ENCODE measurements at regions not wholly inside any gene's neighbourhood (a gene's known extent, or its start where the extent isn't known, plus 50 kb on each side); places are given as distances from the start of the nearest gene placed in this dataset.

- TF ChIP-seq CTCF (IDR thresholded peaks at IDR 0.05) (no peak), POLR2A (IDR thresholded peaks at IDR 0.05; ENCODE audit: low read depth) (no peak), POLR2AphosphoS5 (IDR thresholded peaks at IDR 0.05) (no peak), EP300 (IDR thresholded peaks at IDR 0.05) (no peak)
Observed at GRCh38 chr9:28941856-28942255, 1368.6 kb upstream of the C9orf72 start.

All from esophagus muscularis mucosa (tissue), 4 donors.